Heart left ventricle (tissue), 16 donors: ENCODE measurements at regions not wholly inside any gene's neighbourhood (a gene's known extent, or its start where the extent isn't known, plus 50 kb on each side); places are given as distances from the start of the nearest gene placed in this dataset.

ENCODE experiments used
- ATAC-seq, 4 donors: fragments of 200-7000 bp; cut with Tn5 transposase; one replicate each; pipeline ENCODE4 v1.9.1; 2020 to 2022; ENCODE audit warnings: moderate library complexity in 4 of 4, mild to moderate bottlenecking in 3 of 4, moderate number of reproducible peaks in 1 of 4
- DNase-seq, 5 donors: peaks; one replicate each; pipeline ENCODE4 v3.0.0-alpha.2; 2020
- H3K27ac ChIP-seq, 12 donors: fragments of 200-600 bp; sonication (generic) in 4 of 12; one replicate each; pipeline versions ENCODE4 v1.5.0 to v1.8.0; 2016 to 2022; ENCODE audit warnings: mild to moderate bottlenecking in 2 of 12
- H3K27me3 ChIP-seq, 9 donors: fragments of 200-600 bp; sonication (generic) in 2 of 9; one replicate each; pipeline versions ENCODE4 v1.5.1 to v1.8.0; 2016 to 2022; ENCODE audit warnings: mild to moderate bottlenecking in 3 of 9
- H3K36me3 ChIP-seq, 9 donors: fragments of 200-600 bp; sonication (generic) in 2 of 9; one replicate each; pipeline versions ENCODE4 v1.5.0 to v1.8.0; 2018 to 2022; ENCODE audit warnings: mild to moderate bottlenecking in 2 of 9
- H3K4me1 ChIP-seq, 12 donors: fragments of 200-600 bp; sonication (generic) in 4 of 12; one replicate each; pipeline versions ENCODE4 v1.5.0 to v1.8.0; 2016 to 2022; ENCODE audit warnings: mild to moderate bottlenecking in 3 of 12
- H3K4me3 ChIP-seq, 12 donors: fragments of 200-600 bp; sonication (generic) in 4 of 12; one replicate each; pipeline versions ENCODE4 v1.5.0 to v1.8.0; 2017 to 2022; ENCODE audit warnings: mild to moderate bottlenecking in 9 of 12, moderate library complexity in 4 of 12
- H3K9me3 ChIP-seq, 12 donors: fragments of 200-600 bp; sonication (generic) in 4 of 12; one replicate each; pipeline versions ENCODE4 v1.5.0 to v1.8.0; 2016 to 2022; ENCODE audit warnings: mild to moderate bottlenecking in 1 of 12
- CTCF ChIP-seq, 12 donors: fragments of 200-600 bp; sonication (generic) in 4 of 12; IDR thresholded peaks; one replicate each; pipeline versions ENCODE4 v1.5.0 to v1.8.0; 2018 to 2022; ENCODE audit warnings: antibody characterized with exemption in 12 of 12, mild to moderate bottlenecking in 5 of 12
- POLR2A ChIP-seq, 2 donors: fragments of 450-650 bp; IDR thresholded peaks; one replicate each; pipeline ENCODE4 v1.6.1; 2017; ENCODE audit warnings: antibody characterized with exemption in 2 of 2, mild to moderate bottlenecking in 2 of 2, moderate library complexity in 2 of 2
- WGBS, 4 donors: extraction: QIAGEN DNeasy Blood & Tissue Kit in 2 of 4; methylation state at CpG; one replicate each; pipeline versions ENCODE4 v1.1.5 to v1.1.7; 2013 to 2018; 5-methylcytosine and 5-hydroxymethylcytosine counted together
- intact Hi-C, 10 donors: fragments of 100-400 bp; cut with DNase I; formaldehyde crosslinking; loops; one replicate each; pipeline versions ENCODE4 v1.11.1 to v1.14.2; 2022
- donor health status: ischemic (EF 13 %, LVEDD 7.1; RV severe dilation, severe dysfunction).
- donor health status: healthy with polysubstance abuse.
- donor health status: DM: no; HTN: yes; CAD: no.
- donor health status: DM: no; HTN: no; CAD: no.
- donor health status: ischemic (EF 25% LVEDD 6.9; RV normal size, moderate dysfunction).
- donor health status: ischemic (EF 25% LVEDD 5.7; RV mildly dilated, moderate dysfunction).
- donor health status: healthy.
- donor health status: DM: yes; HTN: yes; CAD: no.
- donor health status: ischemic (EF 35%, LVEDD 5.7; RV mildly dilated, moderate dysfunction).
- donor health status: nonischemic (EF 11% LVEDD 7.7; RV severe dilation, severe dysfunction).
- donor health status: DM: yes; HTN: yes; CAD: no.
- donor health status: PGD.
- donor health status: ischemic (EF 29% LVEDD 5.4; RV normal size, mild dysfunction).
- donor health status: nonischemic (EF 23%, LVEDD 6.1; RV moderate dilation, normal function).

GRCh38 chrX:96052078-96052477, 632.6 kb upstream of the DIAPH2 start:
- Histone ChIP-seq H3K36me3 (no peaks in the 10 kb centered on the region), H3K27me3 (no peaks in the 10 kb centered on the region), H3K4me3 (no peak overlapping the region), H3K27ac (no peak overlapping the region), H3K4me1 (no peaks in the 10 kb centered on the region), H3K9me3 (no peaks in the 10 kb centered on the region)
- DNase-seq: no peak
- TF ChIP-seq POLR2A (IDR thresholded peaks at IDR 0.05) (no peak), CTCF (IDR thresholded peaks at IDR 0.05) (no peak)
- no peak for ATAC-seq
- WGBS, 4 donors: 56 to 73% (median 64%) methylated on average over 2 of the region's 2 CpGs
- intact Hi-C loops: no loop called here

GRCh38 chrX:96081891-96082290, 602.8 kb upstream of the DIAPH2 start:
- Histone ChIP-seq H3K4me3 (no peak overlapping the region), H3K36me3 (no peaks in the 10 kb centered on the region), H3K27me3 (no peaks in the 10 kb centered on the region), H3K27ac (no peak overlapping the region), H3K9me3 (peaks cover 0 to 5% (median 0%) of the 10 kb centered on the region in 12 donors), H3K4me1 (no peaks in the 10 kb centered on the region)
- intact Hi-C loops: no loop called here
- TF ChIP-seq POLR2A (IDR thresholded peaks at IDR 0.05) (no peak), CTCF (IDR thresholded peaks at IDR 0.05) (no peak)
- DNase-seq: no peak
- ATAC-seq: no peak

- 66 to 73% (median 71%) methylated on average over 5 of the region's 5 CpGs for WGBS, 4 donors
- H3K4me1 ChIP-seq: no peaks in the 10 kb centered on the region
- no peak for ATAC-seq
- H3K4me3 ChIP-seq: no peak overlapping the region
- no peaks in the 10 kb centered on the region for H3K27me3 ChIP-seq
- H3K27ac ChIP-seq: no peak overlapping the region
- H3K36me3 ChIP-seq: no peaks in the 10 kb centered on the region
- H3K9me3 ChIP-seq: peaks cover 0 to 6% (median 0%) of the 10 kb centered on the region in 12 donors
- no peak for DNase-seq
- intact Hi-C loops: no loop called here
- no peak for TF ChIP-seq CTCF (IDR thresholded peaks at IDR 0.05)
Observed at GRCh38 chrX:96094616-96095015, 590.0 kb upstream of the DIAPH2 start.

- H3K9me3 ChIP-seq: no peaks in the 10 kb centered on the region
- ATAC-seq: no peak
- no peaks in the 10 kb centered on the region for H3K36me3 ChIP-seq
- no peak for DNase-seq
- TF ChIP-seq POLR2A (IDR thresholded peaks at IDR 0.05) (no peak), CTCF (IDR thresholded peaks at IDR 0.05) (no peak)
- intact Hi-C loops: no loop called here
- no peak overlapping the region for H3K27ac ChIP-seq
- H3K27me3 ChIP-seq: no peaks in the 10 kb centered on the region
- no peaks in the 10 kb centered on the region for H3K4me1 ChIP-seq
- WGBS, 4 donors: 68 to 81% (median 74%) methylated on average over 1 of the region's 1 CpG
- H3K4me3 ChIP-seq: no peak overlapping the region
Observed at GRCh38 chrX:96098471-96098870, 586.2 kb upstream of the DIAPH2 start.
